Osteoblast (primary cell): ENCODE measurements at regions not wholly inside any gene's neighbourhood (a gene's known extent, or its start where the extent isn't known, plus 50 kb on each side); places are given as distances from the start of the nearest gene placed in this dataset.

Source experiments
- DNase-seq: peaks from one replicate; pipeline ENCODE4 v3.0.0; 2011; ENCODE audit warnings: low spot score, mixed read lengths; ENCODE audit not compliant: insufficient read length; ENCODE audit errors: missing footprints
- H2AFZ ChIP-seq: 2 replicates; pipeline ENCODE4 v1.6.0; 2011; ENCODE audit warnings: mild to moderate bottlenecking, low read length
- H3K27ac ChIP-seq: 2 replicates; pipeline ENCODE4 v1.5.1; 2011; ENCODE audit warnings: mild to moderate bottlenecking, low read depth, low read length, moderate library complexity
- H3K27me3 ChIP-seq: 2 replicates; pipeline ENCODE4 v1.6.0; 2012; ENCODE audit warnings: mild to moderate bottlenecking, control low read depth, inconsistent platforms, low read length, moderate library complexity; ENCODE audit not compliant: insufficient read depth
- H3K36me3 ChIP-seq: 2 replicates; pipeline ENCODE4 v1.5.1; 2011; ENCODE audit warnings: mild to moderate bottlenecking, low read length, control low read depth, moderate library complexity; ENCODE audit not compliant: insufficient read depth
- H3K4me1 ChIP-seq: 2 replicates; pipeline ENCODE4 v1.5.1; 2011; ENCODE audit warnings: mild to moderate bottlenecking, low read length, control low read depth, moderate library complexity; ENCODE audit not compliant: insufficient read depth
- H3K4me2 ChIP-seq: 2 replicates; pipeline ENCODE4 v1.6.0; 2011; ENCODE audit warnings: mild to moderate bottlenecking, low read length; ENCODE audit not compliant: insufficient read depth
- H3K4me3 ChIP-seq: fragments of 200-600 bp; sonication (generic); 3 replicates; pipeline ENCODE4 v1.5.1; 2012; ENCODE audit warnings: mild to moderate bottlenecking, low read length, inconsistent platforms; ENCODE audit not compliant: insufficient read depth
- H3K79me2 ChIP-seq: 2 replicates; pipeline ENCODE4 v1.6.0; 2012; ENCODE audit warnings: mild to moderate bottlenecking, low read length, control low read depth, inconsistent platforms; ENCODE audit not compliant: insufficient read depth
- H3K9me3 ChIP-seq: 2 replicates; pipeline ENCODE4 v1.5.1; 2011; ENCODE audit warnings: low read depth, low read length, control low read depth
- H4K20me1 ChIP-seq: 2 replicates; pipeline ENCODE4 v1.6.0; 2012; ENCODE audit warnings: mild to moderate bottlenecking, low read length, control low read depth; ENCODE audit not compliant: insufficient read depth
- TF ChIP-seq, protein P1 (sequence below): IDR thresholded peaks from 2 replicates; pipeline ENCODE4 v1.5.1; 2011; ENCODE audit warnings: mild to moderate bottlenecking, low read depth, low read length, moderate library complexity; ENCODE audit errors: extremely low read depth

DNA sequence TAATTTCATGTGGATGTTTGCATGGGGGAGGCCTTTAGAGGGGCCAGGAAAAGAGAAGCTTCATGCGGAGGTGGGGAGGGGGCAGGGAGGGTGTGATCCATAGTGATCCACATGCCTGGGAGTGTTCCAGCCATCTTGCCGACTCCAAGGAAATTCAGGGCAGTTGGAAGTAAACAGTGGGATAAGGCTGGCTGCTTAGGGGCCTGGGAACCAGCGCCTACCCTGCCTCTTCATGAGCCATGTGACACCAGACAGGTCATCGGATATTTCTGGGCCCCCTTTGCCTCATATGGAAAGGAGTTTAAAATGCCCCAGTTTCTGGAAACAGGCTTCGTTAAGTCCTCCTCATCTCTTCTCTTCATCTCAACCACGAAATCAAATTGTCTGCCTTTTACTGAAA is 983.2 kb downstream of the BCL11B start:
- no peaks in the 10 kb centered on the region for H3K79me2 ChIP-seq
- TF ChIP-seq, protein P1, sequence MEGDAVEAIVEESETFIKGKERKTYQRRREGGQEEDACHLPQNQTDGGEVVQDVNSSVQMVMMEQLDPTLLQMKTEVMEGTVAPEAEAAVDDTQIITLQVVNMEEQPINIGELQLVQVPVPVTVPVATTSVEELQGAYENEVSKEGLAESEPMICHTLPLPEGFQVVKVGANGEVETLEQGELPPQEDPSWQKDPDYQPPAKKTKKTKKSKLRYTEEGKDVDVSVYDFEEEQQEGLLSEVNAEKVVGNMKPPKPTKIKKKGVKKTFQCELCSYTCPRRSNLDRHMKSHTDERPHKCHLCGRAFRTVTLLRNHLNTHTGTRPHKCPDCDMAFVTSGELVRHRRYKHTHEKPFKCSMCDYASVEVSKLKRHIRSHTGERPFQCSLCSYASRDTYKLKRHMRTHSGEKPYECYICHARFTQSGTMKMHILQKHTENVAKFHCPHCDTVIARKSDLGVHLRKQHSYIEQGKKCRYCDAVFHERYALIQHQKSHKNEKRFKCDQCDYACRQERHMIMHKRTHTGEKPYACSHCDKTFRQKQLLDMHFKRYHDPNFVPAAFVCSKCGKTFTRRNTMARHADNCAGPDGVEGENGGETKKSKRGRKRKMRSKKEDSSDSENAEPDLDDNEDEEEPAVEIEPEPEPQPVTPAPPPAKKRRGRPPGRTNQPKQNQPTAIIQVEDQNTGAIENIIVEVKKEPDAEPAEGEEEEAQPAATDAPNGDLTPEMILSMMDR = no peak
- DNase-seq = no peak
- no peak overlapping the region for H3K27ac ChIP-seq
- no peaks in the 10 kb centered on the region for H3K4me1 ChIP-seq
- peaks cover 2% of the 10 kb centered on the region for H3K9me3 ChIP-seq
- H3K27me3 ChIP-seq = no peaks in the 10 kb centered on the region
- H4K20me1 ChIP-seq = no peaks in the 10 kb centered on the region
- H3K36me3 ChIP-seq = no peaks in the 10 kb centered on the region
- no peak overlapping the region for H3K4me3 ChIP-seq
- no peak overlapping the region for H2AFZ ChIP-seq
- no peak overlapping the region for H3K4me2 ChIP-seq

DNA sequence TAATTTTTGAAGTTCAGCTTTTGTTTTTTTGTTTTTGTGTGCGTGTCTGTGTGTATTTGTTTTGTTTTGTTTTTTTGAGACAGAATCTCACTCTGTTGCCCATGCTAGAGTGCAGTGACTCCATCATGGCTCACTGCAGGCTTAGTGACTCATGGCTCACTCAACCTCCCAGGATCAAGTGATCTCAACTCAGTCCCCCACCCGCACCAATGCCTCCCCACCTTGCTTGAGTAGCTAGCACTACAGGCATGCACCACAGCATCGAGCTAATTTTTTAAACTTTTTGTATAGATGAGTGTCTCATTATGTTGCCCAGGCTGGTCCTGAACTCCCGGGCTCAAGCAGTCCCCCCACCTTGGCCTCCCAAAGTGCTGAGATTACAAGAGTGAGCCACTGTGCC is 981.4 kb downstream of the BCL11B start:
- TF ChIP-seq, protein P1 = no peak
- no peak for DNase-seq
- Histone ChIP-seq H3K79me2 (no peaks in the 10 kb centered on the region), H3K4me1 (no peaks in the 10 kb centered on the region), H3K27ac (no peak overlapping the region), H3K4me2 (no peak overlapping the region), H3K36me3 (no peaks in the 10 kb centered on the region), H3K4me3 (no peak overlapping the region), H3K27me3 (no peaks in the 10 kb centered on the region), H3K9me3 (peaks cover 5% of the 10 kb centered on the region), H2AFZ (no peak overlapping the region), H4K20me1 (no peaks in the 10 kb centered on the region)

DNA sequence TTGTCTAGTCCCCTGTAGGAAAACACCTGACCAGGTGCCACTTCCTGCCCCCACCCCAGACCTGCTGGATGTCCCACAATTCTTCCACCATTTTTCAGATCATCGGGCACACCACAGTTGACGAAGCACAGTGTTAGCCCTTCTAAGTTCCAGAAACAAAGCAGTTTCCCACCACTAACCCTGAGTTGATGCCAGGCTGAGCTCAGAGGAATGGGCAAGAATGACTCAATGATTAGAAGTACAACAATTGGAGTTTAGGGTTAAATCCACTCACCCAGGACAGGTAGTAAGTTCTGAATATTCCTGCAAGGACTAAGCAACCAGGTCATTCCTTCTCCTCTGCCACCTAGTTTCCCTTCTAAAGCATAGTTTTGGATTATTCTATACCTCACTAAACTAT is 979.8 kb downstream of the BCL11B start:
- no peak overlapping the region for H2AFZ ChIP-seq
- no peaks in the 10 kb centered on the region for H3K79me2 ChIP-seq
- no peaks in the 10 kb centered on the region for H3K36me3 ChIP-seq
- no peak for DNase-seq
- peaks cover 5% of the 10 kb centered on the region for H3K9me3 ChIP-seq
- no peaks in the 10 kb centered on the region for H3K4me1 ChIP-seq
- H3K27ac ChIP-seq = no peak overlapping the region
- no peak overlapping the region for H3K4me2 ChIP-seq
- no peaks in the 10 kb centered on the region for H3K27me3 ChIP-seq
- no peak overlapping the region for H3K4me3 ChIP-seq
- TF ChIP-seq, protein P1 = no peak
- H4K20me1 ChIP-seq = no peaks in the 10 kb centered on the region

DNA sequence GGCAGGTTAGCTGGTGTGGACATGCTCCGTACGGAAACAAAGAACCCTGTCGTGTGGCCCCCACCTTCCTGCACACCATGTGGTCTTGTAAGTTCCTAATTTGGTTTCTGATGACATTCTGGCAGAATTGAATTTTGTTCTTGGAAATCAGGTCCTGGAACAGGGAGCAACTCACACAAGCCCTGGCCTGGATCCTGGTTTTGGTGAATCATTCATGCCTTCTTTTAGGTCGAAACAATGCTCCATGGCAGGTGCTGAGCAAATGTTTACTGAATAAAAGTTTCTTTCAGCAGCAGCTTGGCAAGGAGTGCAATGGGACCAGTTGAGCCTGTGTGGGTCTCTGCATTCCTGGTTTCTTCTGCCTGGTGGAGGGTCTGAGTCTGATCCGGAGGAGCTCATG is 978.4 kb downstream of the BCL11B start:
- no peak overlapping the region for H3K27ac ChIP-seq
- TF ChIP-seq, protein P1 = no peak
- H3K36me3 ChIP-seq = no peaks in the 10 kb centered on the region
- H3K9me3 ChIP-seq = peaks cover 8% of the 10 kb centered on the region
- no peaks in the 10 kb centered on the region for H3K79me2 ChIP-seq
- no peak overlapping the region for H3K4me3 ChIP-seq
- DNase-seq = no peak
- no peaks in the 10 kb centered on the region for H3K27me3 ChIP-seq
- H2AFZ ChIP-seq = no peak overlapping the region
- H4K20me1 ChIP-seq = no peaks in the 10 kb centered on the region
- H3K4me1 ChIP-seq = no peaks in the 10 kb centered on the region
- no peak overlapping the region for H3K4me2 ChIP-seq
